Amniotic epithelial cell (primary cell): ENCODE measurements at regions not wholly inside any gene's neighbourhood (a gene's known extent, or its start where the extent isn't known, plus 50 kb on each side); places are given as distances from the start of the nearest gene placed in this dataset.
"Not testable (repeated sequence)": the region's sequence is repeated elsewhere in the genome, so short reads cannot be mapped to it uniquely, and the experiment has no call there.

Experiments used
- DNase-seq: peaks from one replicate; pipeline ENCODE4 v3.0.0-alpha.2; 2010; ENCODE audit warnings: low read depth

GRCh38 chr2:114018464-114018863 is 128.6 kb downstream of the ACTR3 start:
- not testable (repeated sequence) for DNase-seq

DNA sequence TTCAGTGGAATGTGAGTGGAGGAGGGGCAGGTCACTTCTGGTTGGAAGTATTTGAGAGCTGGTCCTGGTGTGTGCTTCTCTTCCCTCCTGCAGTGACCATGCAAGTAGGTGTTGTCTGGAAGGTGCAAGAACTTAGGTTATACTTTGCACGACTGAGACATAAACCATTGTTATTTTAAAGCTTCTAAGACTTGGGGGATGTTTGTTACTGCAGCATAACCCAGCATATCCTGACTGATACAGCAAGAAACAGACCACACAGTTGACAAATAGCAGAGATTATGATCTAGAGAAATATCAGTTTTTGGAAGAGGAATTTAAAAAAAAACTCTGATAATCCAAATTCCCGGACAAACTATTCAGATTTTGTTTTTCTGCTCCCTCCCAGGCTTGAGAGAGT is 130.8 kb downstream of the ACTR3 start:
- no peak for DNase-seq

- peak; percentile 47 for DNase-seq
These were observed 132.6 kb downstream of the ACTR3 start for GRCh38 chr2:114022360-114023085.

GRCh38 chr2:114024326-114024725 is 134.4 kb downstream of the ACTR3 start:
- no peak for DNase-seq

DNA sequence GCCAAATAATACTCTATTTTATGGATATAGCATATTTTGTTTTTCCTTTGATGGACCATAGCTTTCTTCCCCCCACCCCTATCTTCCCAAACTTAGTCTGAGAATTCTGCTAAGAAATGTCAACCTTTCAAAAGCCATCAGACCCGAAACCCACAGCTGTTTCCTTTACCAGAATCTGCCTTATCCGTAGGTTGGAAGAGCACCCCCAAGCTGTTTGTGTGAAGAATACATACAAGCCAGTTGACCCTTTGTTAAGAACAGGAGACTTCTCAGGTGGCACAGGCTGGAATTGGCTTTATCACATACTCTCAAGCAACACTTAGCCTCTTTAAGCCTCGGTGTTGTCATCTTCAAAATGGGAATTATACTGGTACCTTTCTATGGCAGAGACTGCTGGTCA is 135.1 kb downstream of the ACTR3 start:
- no peak for DNase-seq

GRCh38 chr2:114027437-114027836 is 137.5 kb downstream of the ACTR3 start:
- DNase-seq = no peak

DNA sequence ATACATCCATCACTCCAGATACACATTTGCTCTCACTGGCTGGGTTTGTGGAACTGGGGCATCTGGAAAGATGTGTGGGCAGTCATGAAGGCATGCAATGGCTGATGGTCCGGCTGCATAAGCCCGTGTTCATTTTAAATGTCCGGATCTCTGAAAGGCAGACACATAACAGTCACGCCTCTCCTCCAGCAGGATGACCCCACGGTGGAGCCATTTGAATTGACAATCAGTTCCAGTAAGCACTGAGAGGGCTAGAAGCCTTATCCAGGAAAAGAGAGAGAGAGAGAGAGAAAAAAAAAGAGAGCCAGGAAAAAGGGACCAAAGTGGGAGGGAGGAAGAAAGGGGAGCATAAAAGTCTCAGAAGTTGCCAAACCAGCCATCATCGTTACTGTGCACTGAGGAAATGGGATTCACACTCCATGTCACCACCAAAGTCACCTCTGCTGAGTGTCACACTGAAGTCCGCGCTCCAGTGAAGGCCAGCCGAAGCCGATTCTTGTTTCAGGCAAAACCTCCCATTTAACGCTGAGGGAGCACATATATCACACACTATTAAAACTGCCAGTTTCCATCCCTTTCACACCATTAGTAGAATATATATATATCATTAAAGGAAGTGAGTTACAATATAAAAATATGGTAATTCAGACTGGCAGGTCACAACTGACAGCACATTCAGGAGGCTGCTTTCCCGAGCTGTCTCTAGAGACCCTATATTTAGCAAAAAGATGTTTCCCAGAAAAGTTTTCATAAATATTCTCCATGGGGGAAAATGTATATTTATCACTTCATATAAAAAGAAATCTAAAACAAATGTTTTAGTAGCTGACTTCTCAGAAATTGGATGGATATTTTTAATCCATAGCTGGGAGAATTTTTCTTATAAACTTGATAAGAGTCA is 142.0 kb downstream of the ACTR3 start:
- no peak for DNase-seq

DNA sequence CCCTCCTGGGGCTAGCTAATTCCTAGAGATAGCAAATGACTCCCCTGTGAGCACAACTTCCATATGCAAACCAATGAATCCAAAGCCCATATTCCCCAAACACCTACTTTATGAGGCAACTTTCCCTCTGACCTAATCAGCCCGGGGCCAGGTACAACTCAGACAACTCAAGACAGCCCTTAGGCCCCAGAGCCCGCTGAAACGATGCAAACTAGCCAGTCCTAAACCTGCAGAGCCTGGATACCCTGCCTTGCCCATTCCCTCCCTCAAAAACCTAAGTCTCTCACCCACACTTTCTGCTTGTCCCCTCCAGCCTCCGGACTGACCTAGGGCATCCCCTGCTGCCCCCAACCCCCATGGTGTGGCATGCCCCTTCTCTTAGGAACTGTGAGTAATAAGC is 142.8 kb downstream of the ACTR3 start:
- DNase-seq = no peak

- DNase-seq = no peak
These were observed 144.9 kb downstream of the ACTR3 start for GRCh38 chr2:114034742-114035141.

DNA sequence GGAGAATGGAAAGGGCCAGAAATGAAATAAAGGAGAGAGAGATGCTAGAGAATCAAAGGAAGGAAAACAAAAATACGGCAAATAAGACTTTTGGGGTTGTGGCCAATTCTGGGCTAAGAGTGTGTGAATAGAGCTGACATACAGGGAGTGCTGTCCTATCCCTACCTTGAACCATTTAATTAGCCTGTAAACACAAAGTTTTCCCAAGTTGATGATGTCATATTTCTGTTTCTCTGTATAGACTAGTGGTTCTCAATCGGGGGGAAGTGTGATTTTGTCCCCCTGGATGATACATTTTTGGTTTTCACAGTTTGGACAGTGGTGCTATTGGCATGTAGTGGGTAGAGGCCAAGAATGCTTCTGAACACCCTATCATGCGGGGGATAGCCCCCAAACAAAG is 148.8 kb downstream of the ACTR3 start:
- no peak for DNase-seq

DNA sequence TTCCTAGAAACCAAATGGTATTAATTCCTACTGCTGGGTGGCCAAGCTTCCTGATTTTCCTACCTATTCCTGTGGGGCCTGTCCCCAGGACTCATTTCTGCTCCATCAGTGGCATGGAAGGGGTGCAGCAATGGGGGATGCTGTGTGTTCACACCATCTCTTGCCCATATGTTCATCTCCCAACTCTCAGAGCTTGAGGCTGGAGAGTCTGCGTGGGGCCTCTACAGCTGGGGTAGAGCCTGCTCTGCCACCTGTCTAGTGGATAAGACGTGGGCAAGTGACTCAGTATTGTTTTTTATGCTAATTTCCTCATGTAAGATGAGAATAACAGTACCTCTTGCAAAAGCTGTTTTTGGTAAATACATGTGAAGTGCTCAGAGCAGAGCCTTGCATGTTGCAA is 149.8 kb downstream of the ACTR3 start:
- DNase-seq = no peak

DNA sequence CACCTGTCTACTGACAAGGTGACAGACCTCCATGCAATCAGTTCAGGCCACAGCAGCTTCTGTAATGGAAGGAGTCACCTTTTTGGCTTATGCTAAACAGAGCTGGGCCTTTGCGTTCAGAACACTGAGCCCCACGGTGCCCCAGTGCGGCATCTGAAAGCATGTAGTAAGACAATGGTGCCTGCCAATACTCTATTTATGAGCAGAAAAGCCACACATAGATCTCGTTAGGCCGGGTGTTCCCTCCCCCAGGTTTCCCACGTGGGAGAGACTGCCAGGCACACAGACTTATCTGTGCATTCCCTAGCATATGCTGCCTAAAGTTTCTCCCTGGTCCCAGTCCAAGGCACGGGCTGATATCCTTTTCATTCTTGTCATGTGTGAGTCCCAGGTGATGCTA is 150.9 kb downstream of the ACTR3 start:
- DNase-seq = no peak

DNA sequence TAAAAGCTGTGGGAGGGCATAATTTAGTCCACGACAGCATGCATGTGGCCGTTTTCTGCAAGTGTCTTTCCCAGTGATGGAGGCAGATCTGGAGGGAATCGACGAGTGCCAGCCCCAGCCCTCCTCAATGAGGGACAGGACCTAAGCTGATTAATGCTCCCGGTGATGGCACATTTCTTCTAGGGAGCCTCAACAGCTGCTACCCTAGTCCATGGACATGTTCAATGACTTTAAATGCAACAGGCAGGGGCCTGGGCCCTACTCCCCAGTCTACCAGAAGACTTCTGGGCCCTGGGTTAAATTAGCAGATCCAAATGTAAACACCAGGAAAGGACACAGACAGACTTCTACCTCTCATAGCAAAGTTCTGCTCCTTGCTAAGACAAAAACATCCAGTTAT is 155.1 kb downstream of the ACTR3 start:
- DNase-seq = no peak

- DNase-seq = no peak
These were observed 156.5 kb downstream of the ACTR3 start for GRCh38 chr2:114046373-114046772.

DNA sequence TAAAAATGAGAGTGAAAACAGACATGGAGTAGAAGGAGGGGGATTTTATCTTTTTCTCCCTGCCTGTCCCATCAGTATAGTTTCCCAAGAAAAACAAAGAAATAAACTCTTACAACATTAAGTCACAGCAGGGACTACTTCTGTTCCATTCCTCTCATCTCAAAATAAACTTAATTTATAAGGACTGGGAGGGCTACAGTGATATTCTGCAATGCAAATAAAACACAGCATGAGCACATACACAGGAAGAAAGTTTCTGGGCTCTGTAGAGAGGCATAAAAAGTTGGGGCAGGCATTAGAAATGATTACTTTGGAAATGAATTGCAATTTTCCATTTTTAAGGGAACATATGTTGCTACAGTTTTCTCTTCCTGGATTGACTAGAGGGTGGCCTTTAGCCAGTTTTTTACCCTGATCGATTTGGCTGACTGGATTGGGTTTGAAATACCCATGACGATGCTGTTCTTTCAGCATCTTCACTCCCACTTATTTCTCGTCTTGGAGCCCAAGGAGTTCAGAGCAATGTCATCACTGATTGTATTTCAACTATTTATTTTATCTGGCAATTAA is 157.1 kb downstream of the ACTR3 start:
- DNase-seq = no peak

DNA sequence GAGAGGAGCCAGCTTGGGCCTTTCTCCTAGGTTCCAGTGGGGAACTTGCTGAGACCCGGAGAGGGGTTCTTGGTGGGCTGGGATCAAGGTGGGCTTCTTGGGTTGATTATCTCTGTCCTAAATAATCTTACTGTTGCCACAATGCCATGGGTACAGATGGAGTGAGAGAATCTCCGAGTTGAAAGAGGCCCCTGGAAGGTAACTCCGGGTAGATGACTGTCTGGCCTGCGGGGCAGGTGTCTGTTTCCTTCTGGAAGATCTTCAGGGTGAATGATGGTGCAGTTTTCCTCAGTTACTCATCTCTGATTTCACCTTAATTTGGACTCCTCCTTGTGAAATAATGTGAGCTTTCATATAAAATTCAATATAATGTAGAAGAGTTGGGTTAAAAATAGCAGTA is 159.4 kb downstream of the ACTR3 start:
- no peak for DNase-seq

DNA sequence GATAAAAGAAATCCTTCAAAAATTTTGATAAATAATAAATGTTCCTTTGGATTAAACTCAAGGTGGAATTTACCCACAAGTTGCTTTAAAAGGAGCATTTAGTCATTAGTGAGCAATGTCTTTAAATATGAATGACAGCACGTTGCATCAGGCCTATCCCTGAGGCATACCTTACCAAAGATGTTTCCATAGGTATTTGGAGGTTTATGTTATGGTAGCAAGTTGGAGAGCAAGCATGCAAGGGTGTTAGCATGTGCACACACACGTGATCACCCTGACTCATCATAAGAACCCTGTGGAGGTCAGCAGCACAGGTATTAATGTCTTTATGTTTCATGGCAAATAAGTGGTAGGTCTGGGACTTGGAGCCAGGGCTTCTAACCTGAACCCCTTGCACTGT is 159.9 kb downstream of the ACTR3 start:
- no peak for DNase-seq

DNA sequence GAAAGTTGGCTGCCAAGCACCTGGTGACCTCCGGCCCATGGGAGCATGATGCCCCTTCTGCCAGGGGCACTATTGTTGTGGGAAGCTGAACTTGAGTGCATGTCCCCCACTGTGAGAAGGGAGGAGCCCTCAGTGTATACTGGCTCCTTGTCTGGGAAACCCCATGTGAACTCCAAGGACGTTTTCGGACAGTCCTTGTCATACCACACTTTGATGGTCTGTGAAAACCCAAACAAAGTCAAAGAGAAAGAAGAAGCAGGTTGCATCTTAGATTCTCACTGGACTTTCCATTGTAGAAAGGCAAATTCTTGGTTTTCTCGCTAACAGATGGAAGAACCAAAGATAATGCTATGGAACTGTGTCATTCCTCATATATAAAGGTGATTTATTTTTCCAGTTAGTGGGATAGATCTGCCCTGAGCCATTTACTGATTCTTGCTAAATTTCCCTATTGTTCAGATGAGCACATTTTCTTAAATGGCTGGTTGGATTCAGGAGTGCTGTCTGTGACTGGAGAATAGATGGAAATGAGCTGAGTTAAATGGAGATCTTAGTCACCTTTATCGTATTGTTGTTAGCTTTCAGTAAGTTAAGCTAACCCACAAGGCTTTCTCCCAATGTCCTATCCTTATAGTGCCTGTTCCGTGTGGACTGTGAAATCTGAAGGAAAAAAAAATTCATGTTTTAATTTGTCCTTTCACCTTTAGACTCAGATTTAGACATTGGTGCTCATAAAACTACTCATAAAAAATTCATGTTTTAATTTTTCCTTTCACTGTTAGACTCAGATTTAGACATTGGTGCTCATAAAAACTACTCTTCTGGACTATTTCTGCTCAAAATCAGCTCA is 166.6 kb downstream of the ACTR3 start:
- DNase-seq = no peak

DNA sequence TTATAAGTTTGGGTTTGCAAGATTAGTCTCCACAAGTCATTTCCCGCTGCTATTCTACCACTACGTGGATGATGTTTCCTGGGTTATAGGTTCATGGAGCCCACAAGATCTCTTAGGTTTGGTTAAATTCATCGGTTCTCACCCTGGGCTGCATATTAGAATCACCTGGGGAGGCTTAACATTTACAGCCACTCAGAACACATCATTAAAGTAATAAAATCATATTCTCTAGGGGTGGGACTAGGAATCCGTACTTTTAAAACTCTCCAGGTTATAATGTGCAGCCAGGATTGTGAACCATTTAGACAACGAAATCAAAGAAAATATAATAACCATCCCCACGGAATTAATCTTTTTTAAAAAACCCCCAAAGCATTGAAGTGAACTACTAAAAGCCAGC is 167.7 kb downstream of the ACTR3 start:
- DNase-seq = no peak

DNA sequence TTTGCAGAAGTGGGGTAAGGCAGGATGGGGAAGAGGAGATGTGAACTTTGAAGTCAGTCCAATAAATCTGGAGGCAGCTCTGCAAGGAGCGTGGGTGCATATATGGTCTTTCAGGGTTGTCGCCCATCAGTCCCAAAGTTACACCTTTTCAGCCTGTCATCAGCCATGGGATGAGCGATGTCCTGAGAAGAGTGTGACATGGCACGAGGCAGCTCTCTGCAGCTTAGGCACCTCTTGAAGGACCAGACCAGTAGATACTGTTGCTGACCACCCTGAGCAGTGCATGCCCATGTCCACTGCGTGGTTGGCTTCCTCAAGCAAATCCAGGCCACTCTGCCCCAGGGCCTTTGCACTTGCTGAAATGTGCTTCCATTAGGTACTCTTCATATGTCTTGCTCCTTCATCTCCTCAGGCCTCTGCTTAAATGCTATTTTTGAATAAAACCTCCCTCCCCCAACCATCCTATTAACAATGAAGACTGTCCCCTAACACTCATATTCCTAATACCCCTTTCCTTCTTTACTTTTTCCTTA is 171.7 kb downstream of the ACTR3 start:
- no peak for DNase-seq

DNA sequence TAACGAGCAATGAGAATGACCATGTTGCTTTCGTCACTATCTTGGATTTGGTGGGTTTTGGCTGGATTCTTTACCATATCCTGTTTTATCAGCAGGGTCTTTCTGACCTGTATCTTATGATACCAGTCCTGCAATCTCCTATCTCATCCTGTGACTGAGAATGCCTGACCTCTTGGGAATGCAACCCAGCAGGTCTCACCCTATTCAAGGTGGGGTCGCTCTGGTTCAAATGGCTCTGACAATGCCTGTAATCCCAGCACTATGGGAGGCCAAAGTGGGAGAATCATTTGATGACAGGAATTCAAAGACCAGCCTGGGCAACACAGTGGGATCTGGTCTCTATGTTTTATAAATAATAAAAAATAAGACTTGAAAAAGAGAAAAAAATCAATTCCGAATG is 173.5 kb downstream of the ACTR3 start:
- DNase-seq = no peak

- no peak for DNase-seq
These were observed 175.8 kb downstream of the ACTR3 start for GRCh38 chr2:114065731-114066130.
